Lower leg skin (tissue), 3 donors: ENCODE measurements at regions not wholly inside any gene's neighbourhood (a gene's known extent, or its start where the extent isn't known, plus 50 kb on each side); places are given as distances from the start of the nearest gene placed in this dataset.

Experiments
- CTCF ChIP-seq, 3 donors: fragments of 450-650 bp; IDR thresholded peaks; one replicate each; pipeline ENCODE4 v1.5.1; 2016; ENCODE audit warnings: antibody characterized with exemption in 3 of 3, mild to moderate bottlenecking in 3 of 3, moderate library complexity in 2 of 3
- POLR2A ChIP-seq, 2 donors: fragments of 450-650 bp; IDR thresholded peaks; one replicate each; pipeline ENCODE4 v1.6.1; 2016 to 2017; ENCODE audit warnings: antibody characterized with exemption in 2 of 2, mild to moderate bottlenecking in 1 of 2, moderate library complexity in 1 of 2

GRCh38 chr10:4623200-4623599, 202.8 kb upstream of the AKR1E2 start:
- TF ChIP-seq CTCF (IDR thresholded peaks at IDR 0.05), result no peak
- no peak for TF ChIP-seq POLR2A (IDR thresholded peaks at IDR 0.05)
